ENCODE measurements at regions not wholly inside any gene's neighbourhood (a gene's known extent, or its start where the extent isn't known, plus 50 kb on each side); places are given as distances from the start of the nearest gene placed in this dataset.

GRCh38 chr20:50439539-50440453, 70.4 kb upstream of the PTPN1 start:
- H3K9me2 ChIP-seq (ENCODE audit: insufficient read depth) = no peaks in the 10 kb centered on the region
- no peaks in the 10 kb centered on the region for H4K20me1 ChIP-seq (ENCODE audit: insufficient read depth)
- TF ChIP-seq EZH2 (IDR thresholded peaks at IDR 0.05; ENCODE audit: low read depth) = no peak
- TF ChIP-seq, protein P1, sequence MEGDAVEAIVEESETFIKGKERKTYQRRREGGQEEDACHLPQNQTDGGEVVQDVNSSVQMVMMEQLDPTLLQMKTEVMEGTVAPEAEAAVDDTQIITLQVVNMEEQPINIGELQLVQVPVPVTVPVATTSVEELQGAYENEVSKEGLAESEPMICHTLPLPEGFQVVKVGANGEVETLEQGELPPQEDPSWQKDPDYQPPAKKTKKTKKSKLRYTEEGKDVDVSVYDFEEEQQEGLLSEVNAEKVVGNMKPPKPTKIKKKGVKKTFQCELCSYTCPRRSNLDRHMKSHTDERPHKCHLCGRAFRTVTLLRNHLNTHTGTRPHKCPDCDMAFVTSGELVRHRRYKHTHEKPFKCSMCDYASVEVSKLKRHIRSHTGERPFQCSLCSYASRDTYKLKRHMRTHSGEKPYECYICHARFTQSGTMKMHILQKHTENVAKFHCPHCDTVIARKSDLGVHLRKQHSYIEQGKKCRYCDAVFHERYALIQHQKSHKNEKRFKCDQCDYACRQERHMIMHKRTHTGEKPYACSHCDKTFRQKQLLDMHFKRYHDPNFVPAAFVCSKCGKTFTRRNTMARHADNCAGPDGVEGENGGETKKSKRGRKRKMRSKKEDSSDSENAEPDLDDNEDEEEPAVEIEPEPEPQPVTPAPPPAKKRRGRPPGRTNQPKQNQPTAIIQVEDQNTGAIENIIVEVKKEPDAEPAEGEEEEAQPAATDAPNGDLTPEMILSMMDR (conservative IDR thresholded peaks at IDR 0.05) = no peak
- no peak overlapping the region for H3K4me3 ChIP-seq
- no peaks in the 10 kb centered on the region for H3K79me2 ChIP-seq (ENCODE audit: low read depth)
- peaks cover 56% of the 10 kb centered on the region for H3K4me1 ChIP-seq (replicated peaks; ENCODE audit: insufficient read depth)
- no peaks in the 10 kb centered on the region for H3K9me3 ChIP-seq (ENCODE audit: insufficient read depth, low read depth)
- no peak overlapping the region for H2AFZ ChIP-seq
- CTCF ChIA-PET = interaction anchor here (1.1 kb wide), 1 partner anchor 158 kb away, joined by 3 read pairs; no protein-coding TSS in a partner anchor
- POLR2A ChIA-PET (ENCODE audit: unreplicated experiment) = no interaction called here
- no peaks in the 10 kb centered on the region for H3K36me3 ChIP-seq (ENCODE audit: low read depth)
- no peaks in the 10 kb centered on the region for H3K27me3 ChIP-seq (ENCODE audit: insufficient read depth, low read depth)
- intact Hi-C loops (cut with micrococcal nuclease; ENCODE audit: unreplicated experiment) = loop anchor here (1.0 kb wide), 1 partner anchor 16 kb away; no protein-coding TSS in a partner anchor
- TSS peak; percentile 98 for BruUV-seq (replicated peaks)
- H3F3A ChIP-seq (ENCODE audit: insufficient read depth, low read depth) = peaks cover 71% of the 10 kb centered on the region
- H3K4me2 ChIP-seq = peak overlapping the region; percentile 47
- no peak for DNase-seq
- H3K27ac ChIP-seq = peak overlapping the region; percentile 93

GRCh38 chr20:50442512-50442911, 67.7 kb upstream of the PTPN1 start:
- POLR2A ChIA-PET (ENCODE audit: unreplicated experiment) = interaction anchor here (0.7 kb wide), 1 partner anchor 349 kb away, joined by 3 read pairs; no protein-coding TSS in a partner anchor
- CTCF ChIA-PET = interaction anchor here (0.6 kb wide), 1 partner anchor 119 kb away, joined by 3 read pairs; no protein-coding TSS in a partner anchor
- Histone ChIP-seq H3K9me3 (ENCODE audit: insufficient read depth, low read depth) (no peaks in the 10 kb centered on the region), H3K9me2 (ENCODE audit: insufficient read depth) (no peaks in the 10 kb centered on the region), H3K79me2 (ENCODE audit: low read depth) (no peaks in the 10 kb centered on the region), H3K36me3 (ENCODE audit: low read depth) (no peaks in the 10 kb centered on the region), H3K27me3 (ENCODE audit: insufficient read depth, low read depth) (no peaks in the 10 kb centered on the region), H2AFZ (no peak overlapping the region), H3K4me3 (no peak overlapping the region), H4K20me1 (ENCODE audit: insufficient read depth) (no peaks in the 10 kb centered on the region), H3K4me1 (replicated peaks; ENCODE audit: insufficient read depth) (peaks cover 49% of the 10 kb centered on the region), H3F3A (ENCODE audit: insufficient read depth, low read depth) (peaks cover 54% of the 10 kb centered on the region), H3K27ac (no peak overlapping the region; the same call in 1 of the 2 replicates), H3K4me2 (no peak overlapping the region)
- TF ChIP-seq, protein P1 (conservative IDR thresholded peaks at IDR 0.05) = no peak
- intact Hi-C loops (cut with micrococcal nuclease; ENCODE audit: unreplicated experiment) = no loop called here
- BruUV-seq (replicated peaks) = no TSS peak
- no peak for DNase-seq

DNA sequence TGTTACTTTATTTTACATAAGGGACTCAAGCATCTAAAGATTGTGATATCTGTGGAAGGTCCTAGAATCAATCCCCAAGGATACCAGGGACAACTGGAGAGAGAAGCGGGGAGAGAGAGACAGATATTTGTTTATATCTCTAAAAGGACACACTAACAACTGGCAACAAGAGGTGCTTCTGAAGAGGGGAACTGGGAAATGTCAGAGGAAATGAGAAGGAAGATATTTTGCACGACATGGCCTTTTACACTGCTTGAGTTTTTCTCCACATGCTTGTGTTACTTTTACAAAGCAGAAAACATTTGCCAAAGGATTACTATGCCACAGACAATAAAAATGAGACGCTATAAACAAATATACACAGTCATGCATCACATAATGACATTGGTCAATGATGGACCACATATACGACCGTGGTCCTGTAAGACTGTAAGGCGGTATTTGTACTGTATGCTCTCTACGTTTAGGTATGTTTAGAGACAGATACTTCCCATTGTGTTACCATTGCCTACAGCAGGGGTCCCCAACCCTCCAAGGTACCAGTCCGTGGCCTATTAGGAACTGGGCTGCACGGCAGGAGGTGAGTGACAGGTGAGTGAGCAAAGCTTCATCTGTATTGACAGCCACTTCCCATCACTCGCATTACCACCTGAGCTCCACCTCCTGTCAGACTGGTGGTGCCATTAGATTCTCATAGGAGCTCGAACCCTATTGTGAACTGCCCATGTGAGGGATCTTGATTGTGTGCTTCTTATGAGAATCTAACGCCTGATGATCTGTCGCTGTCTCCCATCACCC, 64.6 kb upstream of the PTPN1 start:
- TF ChIP-seq, protein P1 (conservative IDR thresholded peaks at IDR 0.05) = no peak
- TF ChIP-seq EZH2 (IDR thresholded peaks at IDR 0.05; ENCODE audit: low read depth) = no peak
- Histone ChIP-seq H3K79me2 (ENCODE audit: low read depth) (no peaks in the 10 kb centered on the region), H2AFZ (no peak overlapping the region), H3K9me3 (ENCODE audit: insufficient read depth, low read depth) (no peaks in the 10 kb centered on the region), H3K27me3 (ENCODE audit: insufficient read depth, low read depth) (no peaks in the 10 kb centered on the region), H4K20me1 (ENCODE audit: insufficient read depth) (no peaks in the 10 kb centered on the region), H3K27ac (no peak overlapping the region), H3K4me1 (replicated peaks; ENCODE audit: insufficient read depth) (peaks cover 24% of the 10 kb centered on the region), H3K4me3 (no peak overlapping the region), H3K9me2 (ENCODE audit: insufficient read depth) (no peaks in the 10 kb centered on the region), H3F3A (ENCODE audit: insufficient read depth, low read depth) (peaks cover 40% of the 10 kb centered on the region), H3K4me2 (no peak overlapping the region), H3K36me3 (ENCODE audit: low read depth) (no peaks in the 10 kb centered on the region)
- ChIA-PET POLR2A (ENCODE audit: unreplicated experiment) (no interaction called here), CTCF (interaction anchor here (0.6 kb wide), 1 partner anchor 486 kb away, joined by 3 read pairs; no protein-coding TSS in a partner anchor)
- BruUV-seq (replicated peaks) = no TSS peak
- intact Hi-C loops (cut with micrococcal nuclease; ENCODE audit: unreplicated experiment) = no loop called here
- DNase-seq = no peak

All from PC-9 (cell line).